Right lobe of liver (tissue), 4 donors: ENCODE measurements at regions not wholly inside any gene's neighbourhood (a gene's known extent, or its start where the extent isn't known, plus 50 kb on each side); places are given as distances from the start of the nearest gene placed in this dataset.

Experiments
- CTCF ChIP-seq, 4 donors: fragments of 200-600 bp in 3 of 4; fragments of 450-650 bp in 1 of 4; IDR thresholded peaks; one replicate each; pipeline versions ENCODE4 v1.5.1 to v1.8.0; 2016 to 2022; ENCODE audit warnings: antibody characterized with exemption in 4 of 4, mild to moderate bottlenecking in 2 of 4
- POLR2A ChIP-seq: fragments of 450-650 bp; IDR thresholded peaks from one replicate; pipeline ENCODE4 v1.6.1; 2017; ENCODE audit warnings: antibody characterized with exemption, mild to moderate bottlenecking
- donor health status: DM: no; HTN: no; CAD: no.
- donor health status: DM: no; HTN: no; CAD: no.
- donor health status: DM: no; HTN: yes; CAD: no.

- TF ChIP-seq CTCF (IDR thresholded peaks at IDR 0.05) (peak; percentile 19 to 57 (median 40)), POLR2A (no peak)
Measured at GRCh38 chr10:64430690-64431323, 909.6 kb downstream of the REEP3 start.
